ENCODE measurements at regions not wholly inside any gene's neighbourhood (a gene's known extent, or its start where the extent isn't known, plus 50 kb on each side); places are given as distances from the start of the nearest gene placed in this dataset.

DNA sequence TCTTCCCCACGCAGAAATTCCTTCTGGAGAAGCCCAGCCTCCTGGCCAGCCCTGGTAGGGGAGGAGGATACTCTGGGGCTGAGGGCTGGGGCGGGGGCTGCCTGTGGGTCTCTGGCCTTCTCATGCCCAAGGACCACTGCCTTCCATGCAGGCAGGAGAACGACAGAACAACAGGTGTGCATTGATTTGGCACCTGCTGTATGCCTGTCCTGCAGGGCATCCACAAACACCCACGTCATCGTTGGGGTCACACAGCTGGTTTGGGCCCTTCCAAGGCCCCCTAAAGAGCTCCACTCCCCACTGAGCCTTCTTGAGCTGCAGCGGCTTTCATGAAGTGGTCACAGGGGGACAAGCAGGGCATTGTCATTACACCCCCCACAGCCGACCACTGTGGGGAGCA is 60.4 kb downstream of the PHETA1 start:
- TF ChIP-seq, protein P1, sequence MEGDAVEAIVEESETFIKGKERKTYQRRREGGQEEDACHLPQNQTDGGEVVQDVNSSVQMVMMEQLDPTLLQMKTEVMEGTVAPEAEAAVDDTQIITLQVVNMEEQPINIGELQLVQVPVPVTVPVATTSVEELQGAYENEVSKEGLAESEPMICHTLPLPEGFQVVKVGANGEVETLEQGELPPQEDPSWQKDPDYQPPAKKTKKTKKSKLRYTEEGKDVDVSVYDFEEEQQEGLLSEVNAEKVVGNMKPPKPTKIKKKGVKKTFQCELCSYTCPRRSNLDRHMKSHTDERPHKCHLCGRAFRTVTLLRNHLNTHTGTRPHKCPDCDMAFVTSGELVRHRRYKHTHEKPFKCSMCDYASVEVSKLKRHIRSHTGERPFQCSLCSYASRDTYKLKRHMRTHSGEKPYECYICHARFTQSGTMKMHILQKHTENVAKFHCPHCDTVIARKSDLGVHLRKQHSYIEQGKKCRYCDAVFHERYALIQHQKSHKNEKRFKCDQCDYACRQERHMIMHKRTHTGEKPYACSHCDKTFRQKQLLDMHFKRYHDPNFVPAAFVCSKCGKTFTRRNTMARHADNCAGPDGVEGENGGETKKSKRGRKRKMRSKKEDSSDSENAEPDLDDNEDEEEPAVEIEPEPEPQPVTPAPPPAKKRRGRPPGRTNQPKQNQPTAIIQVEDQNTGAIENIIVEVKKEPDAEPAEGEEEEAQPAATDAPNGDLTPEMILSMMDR (IDR thresholded peaks at IDR 0.05) = no peak
- TF ChIP-seq POLR2A (IDR thresholded peaks at IDR 0.05) = no peak
